ENCODE measurements at regions not wholly inside any gene's neighbourhood (a gene's known extent, or its start where the extent isn't known, plus 50 kb on each side); places are given as distances from the start of the nearest gene placed in this dataset.
"Not testable (repeated sequence)": the region's sequence is repeated elsewhere in the genome, so short reads cannot be mapped to it uniquely, and the experiment has no call there.

- FAIRE-seq: no peak
- no peak for DNase-seq (ENCODE audit: extremely low spot score, insufficient read length, low read depth)
Measured at GRCh38 chr12:68422159-68422558, 90.0 kb upstream of the MDM1 start.

DNA sequence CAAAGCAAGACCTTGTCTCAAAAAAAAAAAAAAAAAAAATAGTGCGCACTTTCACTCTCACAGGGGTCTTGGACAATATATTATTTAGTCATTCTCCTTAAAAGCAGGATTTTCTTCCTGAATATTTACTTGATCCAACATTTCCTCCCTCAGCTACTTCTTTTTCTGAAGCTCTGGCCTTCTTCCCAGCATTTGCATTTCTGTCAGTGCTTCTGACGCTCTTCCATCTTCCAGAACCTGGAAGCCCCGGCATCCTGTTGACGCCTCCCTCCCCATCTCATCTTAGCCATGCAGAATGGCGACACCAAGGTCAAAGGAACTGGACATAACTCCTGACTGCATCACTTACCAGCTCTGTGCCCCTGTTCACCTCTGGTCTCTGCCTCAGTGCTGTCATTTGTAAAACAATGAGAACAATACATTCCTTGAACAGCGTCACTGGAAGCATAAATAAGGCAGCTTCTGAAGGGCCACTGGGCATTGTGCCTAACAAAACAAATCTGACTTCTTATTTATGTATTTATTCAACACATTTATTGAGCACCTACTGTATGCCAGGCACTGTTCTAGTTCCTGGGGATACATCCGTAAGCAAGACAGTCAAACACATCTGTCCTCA lies 90.9 kb upstream of the MDM1 start:
- DNase-seq (ENCODE audit: extremely low spot score, insufficient read length, low read depth): no peak
- no peak for FAIRE-seq

GRCh38 chr12:68425998-68426397 lies 93.8 kb upstream of the MDM1 start:
- FAIRE-seq (no peak), DNase-seq (ENCODE audit: extremely low spot score, insufficient read length, low read depth) (no peak)

DNA sequence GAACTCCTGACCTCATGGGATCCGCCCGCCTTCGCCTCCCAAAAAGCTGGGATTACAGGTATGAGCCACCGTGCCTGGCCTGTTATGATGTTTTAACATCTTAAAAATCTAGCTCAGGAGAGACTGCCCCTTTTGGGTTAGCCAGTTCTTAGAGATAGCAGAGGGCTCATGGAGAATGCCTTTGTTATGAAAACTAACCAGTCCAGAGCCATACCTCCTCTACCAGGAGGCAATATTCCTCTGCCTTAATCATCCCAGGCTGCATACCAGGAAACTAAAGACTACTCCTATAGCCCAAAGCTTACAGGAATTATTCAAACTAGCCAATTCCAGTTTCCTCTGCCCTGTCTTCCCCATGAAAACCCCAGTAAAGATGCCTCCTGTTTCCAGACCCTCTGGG lies 96.0 kb upstream of the MDM1 start:
- DNase-seq (ENCODE audit: extremely low spot score, insufficient read length, low read depth): no peak
- FAIRE-seq: no peak

DNA sequence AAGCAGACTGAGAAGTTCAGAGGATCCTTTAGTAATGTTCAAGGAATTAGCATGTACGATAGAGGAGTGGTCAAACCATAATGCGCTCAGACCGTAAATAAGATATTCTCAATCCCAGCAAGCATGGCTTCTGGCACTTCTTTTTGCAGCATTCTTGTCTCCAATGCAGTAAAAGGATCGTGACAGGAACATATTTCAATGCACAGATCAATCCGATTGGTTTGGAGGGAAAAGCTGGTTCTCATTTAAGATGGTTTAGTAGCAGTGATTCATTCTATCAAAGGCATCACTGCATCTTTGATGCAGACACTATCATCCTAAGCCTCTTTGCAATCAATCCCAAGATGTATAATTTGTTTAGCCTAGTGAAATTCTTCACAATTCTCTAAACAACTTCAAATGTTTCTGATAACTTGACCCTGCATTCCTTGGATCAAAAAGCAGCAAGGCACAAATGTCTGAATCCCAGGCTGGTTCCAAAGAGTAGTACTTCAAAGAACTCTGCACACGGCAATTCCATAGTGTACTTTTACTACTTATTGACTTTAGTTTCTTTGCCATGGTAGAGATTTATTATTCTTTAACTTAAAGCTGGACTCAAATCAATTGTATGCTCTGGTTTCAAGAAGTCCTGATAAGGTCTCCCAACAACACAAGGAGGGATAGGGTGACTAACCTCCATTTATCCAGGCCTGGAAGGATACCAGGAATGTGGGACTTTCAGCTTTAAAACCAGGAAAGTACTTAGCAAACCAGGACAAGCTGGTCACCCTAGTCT lies 96.8 kb upstream of the MDM1 start:
- no peak for FAIRE-seq

DNA sequence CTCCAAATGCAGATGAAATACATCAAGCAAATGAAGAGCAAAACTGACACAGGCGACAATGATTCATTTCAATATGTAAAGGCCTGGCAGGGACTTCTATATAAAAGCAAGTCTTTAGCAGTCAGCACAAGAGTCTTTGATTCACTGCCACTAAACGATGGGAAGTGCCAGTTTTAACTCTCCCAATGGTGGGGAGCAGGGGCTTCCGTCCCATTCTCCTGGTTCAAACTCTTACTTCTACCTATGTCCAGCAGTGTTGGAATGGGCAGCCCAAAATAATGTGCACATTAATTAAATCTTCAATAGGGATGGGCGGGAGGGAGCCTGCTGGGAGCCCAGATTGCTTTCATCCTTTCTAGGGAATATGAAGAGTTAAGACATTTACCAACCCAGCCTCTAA lies 97.5 kb upstream of the MDM1 start:
- no peak for FAIRE-seq
- no peak for DNase-seq (ENCODE audit: extremely low spot score, insufficient read length, low read depth)

More for the DNA sequence above, 96.8 kb upstream of the MDM1 start:
- DNase-seq (ENCODE audit: extremely low spot score, insufficient read length, low read depth): no peak

DNA sequence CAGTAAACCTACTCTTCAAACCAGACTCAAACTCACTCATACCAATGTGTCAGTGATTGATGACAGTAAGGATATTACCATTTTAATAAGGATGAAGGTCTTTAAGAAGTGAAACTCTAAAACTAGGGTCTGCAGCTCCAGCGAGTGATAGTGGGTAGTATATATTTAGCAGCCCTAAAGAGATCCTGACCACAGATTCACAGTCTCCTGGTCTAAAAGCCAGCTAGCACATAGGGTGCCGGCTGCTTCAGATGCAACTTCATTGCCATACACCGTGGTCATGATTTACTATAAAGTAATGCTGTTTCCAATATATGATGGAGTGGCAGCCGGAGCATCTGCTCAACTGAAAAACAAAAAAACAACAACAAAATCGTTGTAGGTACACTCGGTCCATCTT lies 99.6 kb upstream of the MDM1 start:
- FAIRE-seq: no peak
- no peak for DNase-seq (ENCODE audit: extremely low spot score, insufficient read length, low read depth)

GRCh38 chr12:68432622-68433021 lies 100.5 kb upstream of the MDM1 start:
- no peak for FAIRE-seq
- DNase-seq (ENCODE audit: extremely low spot score, insufficient read length, low read depth): no peak

- FAIRE-seq (no peak), DNase-seq (ENCODE audit: extremely low spot score, insufficient read length, low read depth) (no peak)
Measured at GRCh38 chr12:68434391-68435298, 102.5 kb upstream of the MDM1 start.

- FAIRE-seq: no peak
- DNase-seq (ENCODE audit: extremely low spot score, insufficient read length, low read depth): no peak
Measured at GRCh38 chr12:68435299-68435637, 103.1 kb upstream of the MDM1 start.

GRCh38 chr12:68435816-68436215 lies 103.7 kb upstream of the MDM1 start:
- FAIRE-seq: no peak
- DNase-seq (ENCODE audit: extremely low spot score, insufficient read length, low read depth): no peak

GRCh38 chr12:68438601-68439000 lies 106.4 kb upstream of the MDM1 start:
- no peak for FAIRE-seq
- DNase-seq (ENCODE audit: extremely low spot score, insufficient read length, low read depth): no peak

- DNase-seq (ENCODE audit: extremely low spot score, insufficient read length, low read depth) (no peak), FAIRE-seq (no peak)
Measured at GRCh38 chr12:68439368-68440045, 107.3 kb upstream of the MDM1 start.

GRCh38 chr12:68440068-68440581 lies 108.0 kb upstream of the MDM1 start:
- DNase-seq (ENCODE audit: extremely low spot score, insufficient read length, low read depth) (no peak), FAIRE-seq (no peak)

- no peak for FAIRE-seq
- no peak for DNase-seq (ENCODE audit: extremely low spot score, insufficient read length, low read depth)
Measured at GRCh38 chr12:68441167-68441566, 109.0 kb upstream of the MDM1 start.

DNA sequence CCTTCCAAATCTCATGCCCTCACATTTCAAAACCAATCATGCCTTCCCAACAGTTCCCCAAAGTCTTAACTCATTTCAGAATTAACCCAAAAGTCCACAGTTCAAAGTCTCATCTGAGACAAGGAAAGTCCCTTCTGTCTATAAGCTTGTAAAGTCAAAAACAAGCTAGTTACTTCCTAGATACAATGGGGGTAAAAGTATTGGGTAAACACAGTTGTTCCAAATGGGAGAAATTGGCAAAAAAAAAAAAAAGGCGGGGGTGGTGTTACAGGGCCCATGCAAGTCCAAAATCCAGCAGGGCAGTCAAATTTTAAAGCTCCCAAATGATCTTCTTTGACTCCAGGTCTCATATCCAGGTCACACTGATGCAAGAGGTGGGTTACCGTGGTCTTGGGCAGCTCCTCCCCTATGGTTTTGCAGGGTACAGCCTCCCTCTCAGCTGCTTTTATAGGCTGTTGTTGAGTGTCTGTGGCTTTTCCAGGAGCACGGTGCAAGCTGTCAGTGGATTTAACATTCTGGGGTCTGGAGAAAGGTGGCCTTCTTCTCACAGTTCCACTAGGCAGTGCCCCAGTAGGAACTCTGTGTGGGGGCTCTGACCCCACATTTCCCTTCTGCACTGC lies 110.3 kb upstream of the MDM1 start:
- FAIRE-seq; DNase-seq (ENCODE audit: extremely low spot score, insufficient read length, low read depth): not testable (repeated sequence)

DNA sequence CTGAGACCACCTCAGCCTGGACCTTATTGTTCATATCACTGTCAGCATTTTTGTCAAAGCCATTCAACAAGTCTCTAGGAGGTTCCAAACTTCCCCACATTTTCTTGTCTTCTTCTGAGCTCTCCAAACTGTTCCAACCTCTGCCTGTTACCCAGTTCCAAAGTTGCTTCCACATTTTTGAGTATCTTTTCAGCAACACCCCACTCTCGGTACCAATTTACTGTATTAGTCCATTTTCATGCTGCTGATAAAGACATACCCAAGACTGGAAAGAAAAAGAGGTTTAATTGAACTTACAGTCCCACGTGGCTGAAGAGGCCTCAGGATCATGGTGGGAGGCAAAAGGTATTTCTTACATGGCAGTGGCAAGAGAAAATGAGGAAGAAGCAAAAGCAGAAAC lies 111.5 kb upstream of the MDM1 start:
- not testable (repeated sequence) for FAIRE-seq; DNase-seq (ENCODE audit: extremely low spot score, insufficient read length, low read depth)

GRCh38 chr12:68445824-68446223 lies 113.7 kb upstream of the MDM1 start:
- FAIRE-seq: no peak
- DNase-seq (ENCODE audit: extremely low spot score, insufficient read length, low read depth): no peak

- DNase-seq (ENCODE audit: extremely low spot score, insufficient read length, low read depth): no peak
Measured at GRCh38 chr12:68446384-68446783, 114.2 kb upstream of the MDM1 start.

More at GRCh38 chr12:68446384-68446783, 114.2 kb upstream of the MDM1 start:
- FAIRE-seq: no peak
